Gastrocnemius medialis (tissue), 4 donors: ENCODE measurements at regions not wholly inside any gene's neighbourhood (a gene's known extent, or its start where the extent isn't known, plus 50 kb on each side); places are given as distances from the start of the nearest gene placed in this dataset.

ENCODE experiments used
- ATAC-seq, 2 donors: fragments of 150-250 bp; one replicate each; pipeline ENCODE4 v1.9.1; 2016
- DNase-seq, 2 donors: peaks; one replicate each; pipeline ENCODE4 v3.0.0-alpha.2; 2019
- H3K27ac ChIP-seq, 4 donors: fragments of 200-600 bp; sonication (generic); 1 replicate in 1 of 4; 2 replicates in 3 of 4; pipeline ENCODE4 v1.5.1; 2016 to 2018; ENCODE audit warnings: mild to moderate bottlenecking in 2 of 4, moderate library complexity in 1 of 4
- H3K27me3 ChIP-seq, 3 donors: fragments of 200-600 bp; sonication (generic) in 2 of 3; 1 replicate in 1 of 3; 2 replicates in 2 of 3; pipeline versions ENCODE4 v1.5.1 to v1.6.0; 2016 to 2019; ENCODE audit warnings: mild to moderate bottlenecking in 1 of 3, moderate library complexity in 1 of 3
- H3K36me3 ChIP-seq, 2 donors: fragments of 200-600 bp; sonication (generic) in 1 of 2; one replicate each; pipeline ENCODE4 v1.5.1; 2017 to 2018
- H3K4me1 ChIP-seq, 2 donors: fragments of 200-600 bp; sonication (generic) in 1 of 2; one replicate each; pipeline ENCODE4 v1.5.1; 2016 to 2017; ENCODE audit warnings: mild to moderate bottlenecking in 2 of 2
- H3K4me3 ChIP-seq, 4 donors: fragments of 200-600 bp; sonication (generic) in 3 of 4; 1 replicate in 1 of 4; 2 replicates in 3 of 4; pipeline ENCODE4 v1.5.1; 2016 to 2019; ENCODE audit warnings: mild to moderate bottlenecking in 2 of 4
- H3K9me3 ChIP-seq, 3 donors: fragments of 200-600 bp; sonication (generic) in 2 of 3; 1 replicate in 1 of 3; 2 replicates in 2 of 3; pipeline ENCODE4 v1.5.1; 2016 to 2019
- CTCF ChIP-seq, 5 experiments: fragments of 450-650 bp in 3 of 5; fragments of 200-600 bp in 2 of 5; sonication (generic) in 2 of 5; IDR thresholded peaks in 4 of 5; conservative IDR thresholded peaks in 1 of 5; 1 replicate in 4 of 5; 2 replicates in 1 of 5; pipeline ENCODE4 v1.5.1; 2016 to 2019; ENCODE audit warnings: antibody characterized with exemption in 5 of 5, mild to moderate bottlenecking in 3 of 5, moderate library complexity in 3 of 5
- POLR2A ChIP-seq, 2 donors: fragments of 450-650 bp; IDR thresholded peaks; one replicate each; pipeline ENCODE4 v1.6.1; 2017; ENCODE audit warnings: antibody characterized with exemption in 2 of 2, mild to moderate bottlenecking in 2 of 2, moderate library complexity in 2 of 2
- in situ Hi-C, 4 donors: fragments of 200-750 bp; cut with MboI; loops; one replicate each; pipeline versions ENCODE4 v1.15.0 to v1.8.0; 2017; ENCODE audit warnings: low sequenced_read_pairs in 4 of 4
- intact Hi-C: fragments of 100-400 bp; cut with DNase I; formaldehyde crosslinking; loops from one replicate; pipeline ENCODE4 v1.15.1; 2023; ENCODE audit warnings: low total_unique reads

- Histone ChIP-seq H3K27ac (no peak overlapping the region), H3K9me3 (no peaks in the 10 kb centered on the region), H3K4me3 (no peak overlapping the region), H3K27me3 (no peaks in the 10 kb centered on the region), H3K36me3 (no peaks in the 10 kb centered on the region), H3K4me1 (no peaks in the 10 kb centered on the region)
- TF ChIP-seq POLR2A (IDR thresholded peaks at IDR 0.05) (no peak), CTCF (IDR thresholded peaks at IDR 0.05 in 4 of 5, conservative IDR thresholded peaks at IDR 0.05 in 1 of 5) (no peak)
- in situ Hi-C loops (no loop called here), intact Hi-C loops (no loop called here)
- DNase-seq (no peak), ATAC-seq (no peak)
Measured at GRCh38 chr1:214970016-214970415, 112.5 kb upstream of the KCNK2 start.

- in situ Hi-C loops = no loop called here
- no peak for ATAC-seq
- intact Hi-C loops = no loop called here
- Histone ChIP-seq H3K27me3 (no peaks in the 10 kb centered on the region), H3K27ac (no peak overlapping the region), H3K4me3 (no peak overlapping the region), H3K36me3 (no peaks in the 10 kb centered on the region), H3K4me1 (no peaks in the 10 kb centered on the region), H3K9me3 (no peaks in the 10 kb centered on the region)
- TF ChIP-seq CTCF (IDR thresholded peaks at IDR 0.05 in 4 of 5, conservative IDR thresholded peaks at IDR 0.05 in 1 of 5) (no peak), POLR2A (IDR thresholded peaks at IDR 0.05) (no peak)
- DNase-seq = no peak
Measured at GRCh38 chr1:214971071-214971470, 111.5 kb upstream of the KCNK2 start.

GRCh38 chr1:214974002-214974401 lies 108.5 kb upstream of the KCNK2 start:
- no peaks in the 10 kb centered on the region for H3K9me3 ChIP-seq
- no peaks in the 10 kb centered on the region for H3K27me3 ChIP-seq
- intact Hi-C loops (no loop called here), in situ Hi-C loops (no loop called here)
- DNase-seq = no peak
- no peaks in the 10 kb centered on the region for H3K4me1 ChIP-seq
- TF ChIP-seq CTCF (IDR thresholded peaks at IDR 0.05 in 4 of 5, conservative IDR thresholded peaks at IDR 0.05 in 1 of 5) (no peak), POLR2A (IDR thresholded peaks at IDR 0.05) (no peak)
- no peaks in the 10 kb centered on the region for H3K36me3 ChIP-seq
- no peak overlapping the region for H3K4me3 ChIP-seq
- H3K27ac ChIP-seq = no peak overlapping the region
- ATAC-seq = no peak

- H3K4me1 ChIP-seq = no peaks in the 10 kb centered on the region
- H3K9me3 ChIP-seq = no peaks in the 10 kb centered on the region
- no peak for TF ChIP-seq POLR2A (IDR thresholded peaks at IDR 0.05)
- TF ChIP-seq CTCF (IDR thresholded peaks at IDR 0.05 in 4 of 5, conservative IDR thresholded peaks at IDR 0.05 in 1 of 5) = no peak
- no peak overlapping the region for H3K4me3 ChIP-seq
- intact Hi-C loops (no loop called here), in situ Hi-C loops (no loop called here)
- ATAC-seq (no peak), DNase-seq (no peak)
- no peaks in the 10 kb centered on the region for H3K27me3 ChIP-seq
- H3K27ac ChIP-seq = no peak overlapping the region
- no peaks in the 10 kb centered on the region for H3K36me3 ChIP-seq
Measured at GRCh38 chr1:214976665-214977064, 105.9 kb upstream of the KCNK2 start.

GRCh38 chr1:214977110-214977509 lies 105.4 kb upstream of the KCNK2 start:
- in situ Hi-C loops = no loop called here
- no peak overlapping the region for H3K4me3 ChIP-seq
- TF ChIP-seq CTCF (IDR thresholded peaks at IDR 0.05 in 4 of 5, conservative IDR thresholded peaks at IDR 0.05 in 1 of 5) (no peak), POLR2A (IDR thresholded peaks at IDR 0.05) (no peak)
- no peak for ATAC-seq
- H3K9me3 ChIP-seq = no peaks in the 10 kb centered on the region
- intact Hi-C loops = no loop called here
- no peak overlapping the region for H3K27ac ChIP-seq
- no peaks in the 10 kb centered on the region for H3K36me3 ChIP-seq
- H3K27me3 ChIP-seq = no peaks in the 10 kb centered on the region
- no peaks in the 10 kb centered on the region for H3K4me1 ChIP-seq
- no peak for DNase-seq
